Activated T-helper 2 cell treated with anti-CD3 and anti-CD28 coated beads, Interferon-gamma antibody, Interleukin-2, Interleukin-4, amounts not matched to agents 10 μg/mL and 5 μg/mL and 100 μg/mL, durations not matched to agents 14 hours and 24 hours and 36 hours (primary cell): ENCODE measurements at regions not wholly inside any gene's neighbourhood (a gene's known extent, or its start where the extent isn't known, plus 50 kb on each side); places are given as distances from the start of the nearest gene placed in this dataset.

ENCODE experiments used
- DNase-seq: peaks from one replicate; pipeline ENCODE4 v3.0.0; 2021; ENCODE audit warnings: low spot score
- H3K27ac Mint-ChIP-seq: one replicate; pipeline ENCODE4 v1.8.0; 2021; ENCODE audit warnings: mixed read lengths
- H3K27me3 Mint-ChIP-seq: one replicate; pipeline ENCODE4 v1.8.0; 2021; ENCODE audit warnings: low read depth, mixed read lengths
- H3K36me3 Mint-ChIP-seq: one replicate; pipeline ENCODE4 v1.8.0; 2021; ENCODE audit warnings: low read depth, mixed read lengths
- H3K4me1 Mint-ChIP-seq: one replicate; pipeline ENCODE4 v1.8.0; 2021; ENCODE audit warnings: low read depth, mixed read lengths
- H3K4me3 Mint-ChIP-seq: one replicate; pipeline ENCODE4 v1.8.0; 2021; ENCODE audit warnings: low read depth, mild to moderate bottlenecking, moderate library complexity, mixed read lengths
- H3K9me3 Mint-ChIP-seq: one replicate; pipeline ENCODE4 v1.8.0; 2021; ENCODE audit warnings: mixed read lengths
- intact Hi-C: fragments of 100-400 bp; cut with micrococcal nuclease; formaldehyde crosslinking; loops from one replicate; pipeline ENCODE4 v1.15.1; 2023

- Mint-ChIP-seq H3K27ac (no peak overlapping the region), H3K4me3 (no peak overlapping the region), H3K36me3 (no peaks in the 10 kb centered on the region), H3K4me1 (peaks cover 4% of the 10 kb centered on the region), H3K9me3 (no peaks in the 10 kb centered on the region), H3K27me3 (no peaks in the 10 kb centered on the region)
- intact Hi-C loops, result no loop called here
- no peak for DNase-seq
These were observed 67.8 kb downstream of the CASP12 start for GRCh38 chr11:104830508-104830907.

GRCh38 chr11:104830080-104830479 is 68.2 kb downstream of the CASP12 start:
- H3K9me3 Mint-ChIP-seq, result no peaks in the 10 kb centered on the region
- H3K4me1 Mint-ChIP-seq, result peaks cover 4% of the 10 kb centered on the region
- H3K4me3 Mint-ChIP-seq, result no peak overlapping the region
- no peak overlapping the region for H3K27ac Mint-ChIP-seq
- H3K36me3 Mint-ChIP-seq, result no peaks in the 10 kb centered on the region
- no peak for DNase-seq
- H3K27me3 Mint-ChIP-seq, result no peaks in the 10 kb centered on the region
- intact Hi-C loops, result no loop called here

GRCh38 chr11:104826772-104827171 is 71.5 kb downstream of the CASP12 start:
- H3K4me1 Mint-ChIP-seq, result peaks cover 4% of the 10 kb centered on the region
- H3K4me3 Mint-ChIP-seq, result no peak overlapping the region
- H3K36me3 Mint-ChIP-seq, result no peaks in the 10 kb centered on the region
- no peak for DNase-seq
- intact Hi-C loops, result no loop called here
- H3K9me3 Mint-ChIP-seq, result no peaks in the 10 kb centered on the region
- H3K27me3 Mint-ChIP-seq, result peaks cover 2% of the 10 kb centered on the region
- no peak overlapping the region for H3K27ac Mint-ChIP-seq

GRCh38 chr11:104823657-104824056 is 74.6 kb downstream of the CASP12 start:
- Mint-ChIP-seq H3K4me3 (no peak overlapping the region), H3K27ac (no peak overlapping the region), H3K4me1 (peaks cover 4% of the 10 kb centered on the region), H3K36me3 (no peaks in the 10 kb centered on the region), H3K9me3 (no peaks in the 10 kb centered on the region), H3K27me3 (peaks cover 7% of the 10 kb centered on the region)
- no peak for DNase-seq
- intact Hi-C loops, result no loop called here

- Mint-ChIP-seq H3K27ac (no peak overlapping the region), H3K9me3 (no peaks in the 10 kb centered on the region), H3K4me3 (no peak overlapping the region), H3K36me3 (no peaks in the 10 kb centered on the region), H3K4me1 (no peaks in the 10 kb centered on the region), H3K27me3 (peaks cover 7% of the 10 kb centered on the region)
- no peak for DNase-seq
- intact Hi-C loops, result no loop called here
These were observed 77.8 kb downstream of the CASP12 start for GRCh38 chr11:104820431-104820830.

- H3K4me1 Mint-ChIP-seq, result no peaks in the 10 kb centered on the region
- no peak overlapping the region for H3K27ac Mint-ChIP-seq
- no peaks in the 10 kb centered on the region for H3K36me3 Mint-ChIP-seq
- no peak for DNase-seq
- no peak overlapping the region for H3K4me3 Mint-ChIP-seq
- no peaks in the 10 kb centered on the region for H3K9me3 Mint-ChIP-seq
- intact Hi-C loops, result no loop called here
- peaks cover 7% of the 10 kb centered on the region for H3K27me3 Mint-ChIP-seq
These were observed 78.7 kb downstream of the CASP12 start for GRCh38 chr11:104819603-104820002.

- Mint-ChIP-seq H3K4me3 (no peak overlapping the region), H3K9me3 (no peaks in the 10 kb centered on the region), H3K27ac (no peak overlapping the region), H3K4me1 (no peaks in the 10 kb centered on the region), H3K27me3 (peaks cover 7% of the 10 kb centered on the region), H3K36me3 (no peaks in the 10 kb centered on the region)
- intact Hi-C loops, result no loop called here
- DNase-seq, result no peak
These were observed 79.2 kb downstream of the CASP12 start for GRCh38 chr11:104819107-104819506.

- Mint-ChIP-seq H3K9me3 (no peaks in the 10 kb centered on the region), H3K27ac (no peak overlapping the region), H3K36me3 (no peaks in the 10 kb centered on the region), H3K4me3 (no peak overlapping the region), H3K27me3 (peaks cover 7% of the 10 kb centered on the region), H3K4me1 (no peaks in the 10 kb centered on the region)
- DNase-seq, result no peak
- intact Hi-C loops, result no loop called here
These were observed 80.3 kb downstream of the CASP12 start for GRCh38 chr11:104817973-104818372.

GRCh38 chr11:104813532-104813931 is 84.7 kb downstream of the CASP12 start:
- DNase-seq, result no peak
- no peaks in the 10 kb centered on the region for H3K9me3 Mint-ChIP-seq
- H3K36me3 Mint-ChIP-seq, result no peaks in the 10 kb centered on the region

GRCh38 chr11:104812103-104812788 is 86.0 kb downstream of the CASP12 start:
- no peaks in the 10 kb centered on the region for H3K9me3 Mint-ChIP-seq
- H3K4me3 Mint-ChIP-seq, result no peak overlapping the region
- H3K4me1 Mint-ChIP-seq, result no peaks in the 10 kb centered on the region
- no peaks in the 10 kb centered on the region for H3K36me3 Mint-ChIP-seq
- intact Hi-C loops, result no loop called here
- no peak overlapping the region for H3K27ac Mint-ChIP-seq
- DNase-seq, result no peak
- H3K27me3 Mint-ChIP-seq, result no peaks in the 10 kb centered on the region

More at GRCh38 chr11:104813532-104813931, 84.7 kb downstream of the CASP12 start:
- Mint-ChIP-seq H3K27ac (no peak overlapping the region), H3K4me1 (no peaks in the 10 kb centered on the region), H3K27me3 (no peaks in the 10 kb centered on the region), H3K4me3 (no peak overlapping the region)
- intact Hi-C loops, result no loop called here

- no peaks in the 10 kb centered on the region for H3K9me3 Mint-ChIP-seq
- no peak overlapping the region for H3K27ac Mint-ChIP-seq
- DNase-seq, result no peak
- H3K36me3 Mint-ChIP-seq, result no peaks in the 10 kb centered on the region
- peaks cover 17% of the 10 kb centered on the region for H3K4me1 Mint-ChIP-seq
- no peak overlapping the region for H3K4me3 Mint-ChIP-seq
- H3K27me3 Mint-ChIP-seq, result no peaks in the 10 kb centered on the region
- intact Hi-C loops, result no loop called here
These were observed 94.5 kb downstream of the CASP12 start for GRCh38 chr11:104803776-104804175.

- Mint-ChIP-seq H3K4me1 (peaks cover 29% of the 10 kb centered on the region), H3K36me3 (peaks cover 11% of the 10 kb centered on the region), H3K9me3 (peaks cover 13% of the 10 kb centered on the region), H3K4me3 (no peak overlapping the region), H3K27ac (peak overlapping the region; percentile 61), H3K27me3 (no peaks in the 10 kb centered on the region)
- intact Hi-C loops, result loop anchor here (5.0 kb wide), 1 partner anchor 92 kb away; no protein-coding TSS in a partner anchor
- DNase-seq, result no peak
These were observed 99.0 kb downstream of the CASP12 start for GRCh38 chr11:104799251-104799650.

GRCh38 chr11:104798789-104799188 is 99.5 kb downstream of the CASP12 start:
- DNase-seq, result no peak
- intact Hi-C loops, result loop anchor here (5.0 kb wide), 1 partner anchor 91 kb away; no protein-coding TSS in a partner anchor
- H3K9me3 Mint-ChIP-seq, result peaks cover 13% of the 10 kb centered on the region
- peaks cover 11% of the 10 kb centered on the region for H3K36me3 Mint-ChIP-seq
- peak overlapping the region; percentile 71 for H3K4me3 Mint-ChIP-seq
- peaks cover 29% of the 10 kb centered on the region for H3K4me1 Mint-ChIP-seq
- no peaks in the 10 kb centered on the region for H3K27me3 Mint-ChIP-seq
- peak overlapping the region; percentile 84 for H3K27ac Mint-ChIP-seq
